ENCODE measurements at regions not wholly inside any gene's neighbourhood (a gene's known extent, or its start where the extent isn't known, plus 50 kb on each side); places are given as distances from the start of the nearest gene placed in this dataset.

GRCh38 chrX:1883772-1884171 is 268.9 kb downstream of the ASMT start:
- H3K4me2 ChIP-seq (replicated peaks; ENCODE audit: low read depth, low read length, poor library complexity, severe bottlenecking), result no peak overlapping the region
- no peak for DNase-seq
- no peaks in the 10 kb centered on the region for H3K27me3 ChIP-seq (replicated peaks in 1 of 4; ENCODE audit: control extremely low read depth in 1 of 4, control insufficient read depth in 3 of 4, insufficient read depth in 4 of 4, low read length in 3 of 4)
- H3K9me3 ChIP-seq (ENCODE audit: control extremely low read depth in 1 of 3, control insufficient read depth in 2 of 3, insufficient read depth in 1 of 3, low read length in 2 of 3), result peaks cover 0 to 2% (median 0%) of the 10 kb centered on the region in 3 donors
- H3K36me3 ChIP-seq (replicated peaks in 1 of 2; ENCODE audit: control extremely low read depth in 1 of 2, control insufficient read depth in 1 of 2, extremely low read depth in 1 of 2, insufficient read depth in 2 of 2, low read length in 1 of 2), result no peaks in the 10 kb centered on the region
- intact Hi-C loops (cut with micrococcal nuclease), result no loop called here
- H3K79me2 ChIP-seq (ENCODE audit: control insufficient read depth, insufficient read depth, low read length), result no peaks in the 10 kb centered on the region
- no peak overlapping the region for H3K27ac ChIP-seq (ENCODE audit: low read length in 2 of 2)
- no peak overlapping the region for H3K4me3 ChIP-seq (ENCODE audit: control extremely low read depth in 1 of 5, extremely low read depth in 1 of 5, insufficient read depth in 1 of 5, low read depth in 2 of 5, low read length in 4 of 5)
- POLR2A ChIA-PET, result no interaction called here
- Mint-ChIP-seq H3K27ac (no peak overlapping the region), H3K27me3 (peaks cover 16% of the 10 kb centered on the region), H3K4me3 (no peak overlapping the region), H3K9me3 (ENCODE audit: insufficient read depth) (peaks cover 1% of the 10 kb centered on the region), H3K4me1 (no peaks in the 10 kb centered on the region)
- H3K9ac ChIP-seq (ENCODE audit: low read length), result no peak overlapping the region
- no peak overlapping the region for H2AFZ ChIP-seq (ENCODE audit: insufficient read depth, low read depth, low read length, poor library complexity, severe bottlenecking)
- CTCF ChIA-PET, result no interaction called here
- H3K4me1 ChIP-seq (ENCODE audit: control insufficient read depth in 2 of 2, insufficient read depth in 2 of 2, low read length in 2 of 2), result no peaks in the 10 kb centered on the region
- H4K20me1 ChIP-seq (ENCODE audit: control insufficient read depth, insufficient read depth, low read length, poor library complexity, severe bottlenecking), result no peaks in the 10 kb centered on the region
- no peak for ATAC-seq (ENCODE audit: low read depth)
- 22% methylated on average over 5 of the region's 8 CpGs for WGBS (ENCODE audit: insufficient coverage)
- TF ChIP-seq CTCF (IDR thresholded peaks at IDR 0.05) (no peak), EZH2 (IDR thresholded peaks at IDR 0.05; ENCODE audit: borderline replicate concordance, insufficient read depth, low read depth, low read length, poor library complexity, severe bottlenecking) (no peak)

- H3K4me2 ChIP-seq (replicated peaks; ENCODE audit: low read depth, low read length, poor library complexity, severe bottlenecking), result no peak overlapping the region
- ChIA-PET POLR2A (no interaction called here), CTCF (no interaction called here)
- no peaks in the 10 kb centered on the region for H3K36me3 ChIP-seq (replicated peaks in 1 of 2; ENCODE audit: control extremely low read depth in 1 of 2, control insufficient read depth in 1 of 2, extremely low read depth in 1 of 2, insufficient read depth in 2 of 2, low read length in 1 of 2)
- H3K9ac ChIP-seq (ENCODE audit: low read length), result no peak overlapping the region
- TF ChIP-seq EZH2 (IDR thresholded peaks at IDR 0.05; ENCODE audit: borderline replicate concordance, insufficient read depth, low read depth, low read length, poor library complexity, severe bottlenecking) (no peak), CTCF (IDR thresholded peaks at IDR 0.05) (no peak)
- H3K27ac ChIP-seq (ENCODE audit: low read length in 2 of 2), result no peak overlapping the region
- Mint-ChIP-seq H3K27me3 (peaks cover 16% of the 10 kb centered on the region), H3K27ac (no peak overlapping the region), H3K9me3 (ENCODE audit: insufficient read depth) (peaks cover 1% of the 10 kb centered on the region), H3K4me1 (no peaks in the 10 kb centered on the region), H3K4me3 (no peak overlapping the region)
- DNase-seq (no peak), ATAC-seq (ENCODE audit: low read depth) (no peak)
- H3K4me3 ChIP-seq (ENCODE audit: control extremely low read depth in 1 of 5, extremely low read depth in 1 of 5, insufficient read depth in 1 of 5, low read depth in 2 of 5, low read length in 4 of 5), result no peak overlapping the region
- no peaks in the 10 kb centered on the region for H3K79me2 ChIP-seq (ENCODE audit: control insufficient read depth, insufficient read depth, low read length)
- H4K20me1 ChIP-seq (ENCODE audit: control insufficient read depth, insufficient read depth, low read length, poor library complexity, severe bottlenecking), result no peaks in the 10 kb centered on the region
- WGBS (ENCODE audit: insufficient coverage), result no CpG with 5 or more reads among the region's 1 CpG
- no peak overlapping the region for H2AFZ ChIP-seq (ENCODE audit: insufficient read depth, low read depth, low read length, poor library complexity, severe bottlenecking)
- intact Hi-C loops (cut with micrococcal nuclease), result no loop called here
- H3K27me3 ChIP-seq (replicated peaks in 1 of 4; ENCODE audit: control extremely low read depth in 1 of 4, control insufficient read depth in 3 of 4, insufficient read depth in 4 of 4, low read length in 3 of 4), result no peaks in the 10 kb centered on the region
- no peaks in the 10 kb centered on the region for H3K4me1 ChIP-seq (ENCODE audit: control insufficient read depth in 2 of 2, insufficient read depth in 2 of 2, low read length in 2 of 2)
- peaks cover 0 to 4% (median 0%) of the 10 kb centered on the region in 3 donors for H3K9me3 ChIP-seq (ENCODE audit: control extremely low read depth in 1 of 3, control insufficient read depth in 2 of 3, insufficient read depth in 1 of 3, low read length in 2 of 3)
Measured at GRCh38 chrX:1884446-1884845, 269.6 kb downstream of the ASMT start.
